Glomerular endothelial cell (primary cell): ENCODE measurements at regions not wholly inside any gene's neighbourhood (a gene's known extent, or its start where the extent isn't known, plus 50 kb on each side); places are given as distances from the start of the nearest gene placed in this dataset.

ENCODE experiments used
- DNase-seq: peaks from one replicate; pipeline ENCODE4 v3.0.0-alpha.2; 2011; ENCODE audit warnings: low read depth, low spot score; ENCODE audit errors: extremely low read depth

- DNase-seq = peak; percentile 42
These were observed 132.8 kb upstream of the SLC24A5 start for GRCh38 chr15:47987908-47988532.

GRCh38 chr15:47988564-47988963 is 132.2 kb upstream of the SLC24A5 start:
- no peak for DNase-seq

GRCh38 chr15:47990821-47991220 is 130.0 kb upstream of the SLC24A5 start:
- no peak for DNase-seq

GRCh38 chr15:47991357-47991756 is 129.4 kb upstream of the SLC24A5 start:
- DNase-seq = no peak

- no peak for DNase-seq
These were observed 127.7 kb upstream of the SLC24A5 start for GRCh38 chr15:47993051-47993450.

- no peak for DNase-seq
These were observed 123.4 kb upstream of the SLC24A5 start for GRCh38 chr15:47997195-47998080.

- DNase-seq = no peak
These were observed 122.2 kb upstream of the SLC24A5 start for GRCh38 chr15:47998619-47999019.

- DNase-seq = no peak
These were observed 119.3 kb upstream of the SLC24A5 start for GRCh38 chr15:48001393-48002039.

- no peak for DNase-seq
These were observed 118.0 kb upstream of the SLC24A5 start for GRCh38 chr15:48002767-48003166.

- no peak for DNase-seq
These were observed 117.3 kb upstream of the SLC24A5 start for GRCh38 chr15:48003441-48003840.

GRCh38 chr15:48005077-48005476 is 115.7 kb upstream of the SLC24A5 start:
- DNase-seq = no peak

- DNase-seq = no peak
These were observed 114.7 kb upstream of the SLC24A5 start for GRCh38 chr15:48006031-48006511.

GRCh38 chr15:48010316-48010715 is 110.5 kb upstream of the SLC24A5 start:
- no peak for DNase-seq

GRCh38 chr15:48012191-48012590 is 108.6 kb upstream of the SLC24A5 start:
- no peak for DNase-seq

- DNase-seq = no peak
These were observed 103.9 kb upstream of the SLC24A5 start for GRCh38 chr15:48016865-48017264.

- no peak for DNase-seq
These were observed 103.0 kb upstream of the SLC24A5 start for GRCh38 chr15:48017747-48018146.

- no peak for DNase-seq
These were observed 100.6 kb upstream of the SLC24A5 start for GRCh38 chr15:48020166-48020565.

- DNase-seq = no peak
These were observed 99.3 kb upstream of the SLC24A5 start for GRCh38 chr15:48021336-48022086.

GRCh38 chr15:48025118-48025517 is 95.7 kb upstream of the SLC24A5 start:
- no peak for DNase-seq

- no peak for DNase-seq
These were observed 92.1 kb upstream of the SLC24A5 start for GRCh38 chr15:48028712-48029111.

- DNase-seq = no peak
These were observed 91.1 kb upstream of the SLC24A5 start for GRCh38 chr15:48029642-48030041.
